ENCODE measurements at regions not wholly inside any gene's neighbourhood (a gene's known extent, or its start where the extent isn't known, plus 50 kb on each side); places are given as distances from the start of the nearest gene placed in this dataset.
"Not testable (repeated sequence)": the region's sequence is repeated elsewhere in the genome, so short reads cannot be mapped to it uniquely, and the experiment has no call there.

DNA sequence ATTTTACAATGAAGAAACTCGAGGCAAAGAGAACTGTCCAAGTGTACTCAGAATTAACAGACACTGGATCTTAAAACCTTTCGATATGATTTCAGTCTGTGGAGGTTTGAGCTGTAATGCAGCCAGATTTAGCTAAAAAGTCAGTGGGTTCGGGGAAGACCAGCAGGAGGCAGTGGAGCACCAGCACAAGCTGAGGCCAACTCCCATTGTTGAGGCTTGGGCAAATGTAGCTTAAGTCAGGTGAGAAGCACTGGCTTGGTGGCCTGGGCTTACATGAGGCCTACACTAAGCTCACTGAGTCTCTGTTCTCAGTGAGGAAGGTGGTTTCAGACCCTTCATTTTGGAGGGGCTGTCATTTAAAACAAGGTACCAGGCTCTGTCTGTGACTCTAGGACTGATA lies 1841.5 kb downstream of the KHDRBS2 start:
- TF ChIP-seq EZH2 (IDR thresholded peaks at IDR 0.05; ENCODE audit: borderline replicate concordance, low read length) = not testable (repeated sequence)
- TF ChIP-seq, protein P1, sequence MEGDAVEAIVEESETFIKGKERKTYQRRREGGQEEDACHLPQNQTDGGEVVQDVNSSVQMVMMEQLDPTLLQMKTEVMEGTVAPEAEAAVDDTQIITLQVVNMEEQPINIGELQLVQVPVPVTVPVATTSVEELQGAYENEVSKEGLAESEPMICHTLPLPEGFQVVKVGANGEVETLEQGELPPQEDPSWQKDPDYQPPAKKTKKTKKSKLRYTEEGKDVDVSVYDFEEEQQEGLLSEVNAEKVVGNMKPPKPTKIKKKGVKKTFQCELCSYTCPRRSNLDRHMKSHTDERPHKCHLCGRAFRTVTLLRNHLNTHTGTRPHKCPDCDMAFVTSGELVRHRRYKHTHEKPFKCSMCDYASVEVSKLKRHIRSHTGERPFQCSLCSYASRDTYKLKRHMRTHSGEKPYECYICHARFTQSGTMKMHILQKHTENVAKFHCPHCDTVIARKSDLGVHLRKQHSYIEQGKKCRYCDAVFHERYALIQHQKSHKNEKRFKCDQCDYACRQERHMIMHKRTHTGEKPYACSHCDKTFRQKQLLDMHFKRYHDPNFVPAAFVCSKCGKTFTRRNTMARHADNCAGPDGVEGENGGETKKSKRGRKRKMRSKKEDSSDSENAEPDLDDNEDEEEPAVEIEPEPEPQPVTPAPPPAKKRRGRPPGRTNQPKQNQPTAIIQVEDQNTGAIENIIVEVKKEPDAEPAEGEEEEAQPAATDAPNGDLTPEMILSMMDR (conservative IDR thresholded peaks at IDR 0.05 in 1 of 2, IDR thresholded peaks at IDR 0.05 in 1 of 2; ENCODE audit: extremely low read depth in 1 of 2, insufficient read depth in 1 of 2, low read depth in 1 of 2, low read length in 2 of 2) = not testable (repeated sequence)

All from mammary epithelial cell (primary cell).